SK-N-MC (cell line): ENCODE measurements at regions not wholly inside any gene's neighbourhood (a gene's known extent, or its start where the extent isn't known, plus 50 kb on each side); places are given as distances from the start of the nearest gene placed in this dataset.

Experiments used
- EZH2 ChIP-seq: fragments of 200-600 bp; sonication (generic); IDR thresholded peaks from one replicate; pipeline ENCODE4 v1.6.1; 2017; ENCODE audit warnings: antibody characterized with exemption
- FOXP2 ChIP-seq: optimal IDR thresholded peaks from 2 replicates; pipeline ENCODE3; 2011; ENCODE audit warnings: mild to moderate bottlenecking, moderate library complexity; ENCODE audit not compliant: insufficient read depth; ENCODE audit errors: extremely low read length, control extremely low read depth
- POLR2AphosphoS5 ChIP-seq: IDR thresholded peaks from 2 replicates; pipeline ENCODE4 v1.6.1; 2012; ENCODE audit warnings: mild to moderate bottlenecking, low read depth, low read length, borderline replicate concordance

DNA sequence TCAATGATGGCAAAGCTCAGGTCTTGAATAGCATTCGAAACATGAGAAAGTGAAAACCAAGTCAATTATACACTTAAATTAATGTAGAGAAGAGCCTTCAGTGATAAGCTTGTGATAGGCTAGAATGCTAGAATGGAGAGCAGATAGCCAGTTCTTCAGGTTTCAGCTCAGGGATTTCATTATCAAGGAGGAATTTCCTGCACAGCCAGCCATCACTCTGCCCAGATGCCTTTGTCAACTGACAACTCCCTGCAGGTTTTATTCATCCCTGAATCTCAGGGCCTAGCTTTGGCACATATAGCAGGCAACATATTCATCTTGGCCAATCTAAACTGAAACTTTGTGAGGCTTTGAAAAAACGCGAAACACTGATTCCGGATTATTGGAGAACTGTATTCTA is 199.3 kb upstream of the CDH6 start:
- TF ChIP-seq POLR2AphosphoS5 = no peak
- TF ChIP-seq EZH2 = no peak
- TF ChIP-seq FOXP2 = no peak
